ENCODE measurements at regions not wholly inside any gene's neighbourhood (a gene's known extent, or its start where the extent isn't known, plus 50 kb on each side); places are given as distances from the start of the nearest gene placed in this dataset.

DNA sequence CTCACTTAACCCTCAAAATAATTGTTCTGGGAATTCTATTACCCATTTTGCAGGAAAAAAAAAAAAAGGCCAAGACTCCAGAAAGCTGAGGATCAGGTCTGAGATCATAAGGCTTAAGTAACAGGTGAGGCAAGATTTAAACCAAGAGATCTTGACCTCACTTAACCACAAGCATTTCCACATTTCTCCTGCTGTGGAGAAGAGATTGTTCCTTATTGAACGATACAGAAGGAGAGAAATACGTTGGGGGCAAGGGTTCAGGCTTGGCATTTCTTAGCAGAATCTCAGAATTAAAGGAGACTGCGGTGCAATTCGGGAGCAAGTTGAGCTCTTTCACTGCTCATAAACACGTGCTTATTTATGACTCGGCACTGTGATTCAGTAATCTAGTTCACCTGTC lies 885.3 kb upstream of the TMEM132C start:
- Histone ChIP-seq H3K36me3 (no peaks in the 10 kb centered on the region), H3K9me3 (ENCODE audit: low read depth) (no peaks in the 10 kb centered on the region), H3K4me3 (no peak overlapping the region), H3K27ac (no peak overlapping the region), H3K4me1 (ENCODE audit: low read depth) (no peaks in the 10 kb centered on the region), H3K27me3 (no peaks in the 10 kb centered on the region)
- TF ChIP-seq, protein P1, sequence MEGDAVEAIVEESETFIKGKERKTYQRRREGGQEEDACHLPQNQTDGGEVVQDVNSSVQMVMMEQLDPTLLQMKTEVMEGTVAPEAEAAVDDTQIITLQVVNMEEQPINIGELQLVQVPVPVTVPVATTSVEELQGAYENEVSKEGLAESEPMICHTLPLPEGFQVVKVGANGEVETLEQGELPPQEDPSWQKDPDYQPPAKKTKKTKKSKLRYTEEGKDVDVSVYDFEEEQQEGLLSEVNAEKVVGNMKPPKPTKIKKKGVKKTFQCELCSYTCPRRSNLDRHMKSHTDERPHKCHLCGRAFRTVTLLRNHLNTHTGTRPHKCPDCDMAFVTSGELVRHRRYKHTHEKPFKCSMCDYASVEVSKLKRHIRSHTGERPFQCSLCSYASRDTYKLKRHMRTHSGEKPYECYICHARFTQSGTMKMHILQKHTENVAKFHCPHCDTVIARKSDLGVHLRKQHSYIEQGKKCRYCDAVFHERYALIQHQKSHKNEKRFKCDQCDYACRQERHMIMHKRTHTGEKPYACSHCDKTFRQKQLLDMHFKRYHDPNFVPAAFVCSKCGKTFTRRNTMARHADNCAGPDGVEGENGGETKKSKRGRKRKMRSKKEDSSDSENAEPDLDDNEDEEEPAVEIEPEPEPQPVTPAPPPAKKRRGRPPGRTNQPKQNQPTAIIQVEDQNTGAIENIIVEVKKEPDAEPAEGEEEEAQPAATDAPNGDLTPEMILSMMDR (IDR thresholded peaks at IDR 0.05; ENCODE audit: low read depth, low read length): no peak
- DNase-seq (ENCODE audit: low read depth in 1 of 2, low spot score in 1 of 2): no peak

DNA sequence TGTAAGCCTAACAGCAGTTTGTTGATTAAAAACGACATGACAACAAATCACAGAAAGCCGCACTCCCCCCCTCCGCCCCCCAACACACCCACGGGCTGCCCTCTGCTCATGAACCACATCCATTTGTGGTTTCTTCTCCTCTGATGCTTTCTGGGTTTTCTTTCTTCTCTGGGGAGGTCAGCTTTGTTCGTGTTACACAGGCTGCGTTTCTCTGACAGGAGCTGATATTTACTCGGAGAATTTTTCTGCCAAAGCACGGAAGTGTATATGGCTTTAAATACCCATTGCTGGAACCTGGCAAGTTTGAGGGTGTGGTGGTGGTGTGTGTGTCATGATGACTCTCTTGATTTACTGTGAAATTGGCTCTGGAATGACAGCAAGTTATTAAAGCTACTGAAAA lies 883.7 kb upstream of the TMEM132C start:
- H3K4me3 ChIP-seq: no peak overlapping the region
- no peaks in the 10 kb centered on the region for H3K4me1 ChIP-seq (ENCODE audit: low read depth)
- H3K9me3 ChIP-seq (ENCODE audit: low read depth): no peaks in the 10 kb centered on the region
- H3K27ac ChIP-seq: no peak overlapping the region
- TF ChIP-seq, protein P1 (IDR thresholded peaks at IDR 0.05; ENCODE audit: low read depth, low read length): no peak
- no peaks in the 10 kb centered on the region for H3K27me3 ChIP-seq
- no peak for DNase-seq (ENCODE audit: low read depth in 1 of 2, low spot score in 1 of 2)
- no peaks in the 10 kb centered on the region for H3K36me3 ChIP-seq

DNA sequence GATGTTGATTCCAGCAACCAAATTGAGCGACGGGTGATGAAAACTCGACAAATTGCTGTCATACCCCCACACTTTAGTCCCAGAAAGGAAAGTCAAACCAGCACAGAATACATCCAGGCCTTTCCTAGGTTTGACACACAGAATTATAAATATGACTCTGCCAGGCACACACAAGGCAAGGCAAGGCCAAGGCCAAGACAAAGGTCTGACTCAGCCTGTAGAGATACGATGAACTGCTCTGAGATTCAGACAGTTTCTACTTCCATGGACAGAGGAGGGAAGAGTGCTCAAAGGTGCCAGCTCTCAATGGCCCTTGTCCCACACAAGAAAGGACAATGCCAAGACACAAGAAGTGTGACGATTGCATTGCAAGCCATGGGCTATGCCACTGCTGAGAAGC lies 880.2 kb upstream of the TMEM132C start:
- H3K27ac ChIP-seq: no peak overlapping the region
- no peaks in the 10 kb centered on the region for H3K4me1 ChIP-seq (ENCODE audit: low read depth)
- no peak for DNase-seq (ENCODE audit: low read depth in 1 of 2, low spot score in 1 of 2)
- no peaks in the 10 kb centered on the region for H3K9me3 ChIP-seq (ENCODE audit: low read depth)
- TF ChIP-seq, protein P1 (IDR thresholded peaks at IDR 0.05; ENCODE audit: low read depth, low read length): no peak
- H3K27me3 ChIP-seq: no peaks in the 10 kb centered on the region
- H3K4me3 ChIP-seq: no peak overlapping the region
- H3K36me3 ChIP-seq: no peaks in the 10 kb centered on the region

DNA sequence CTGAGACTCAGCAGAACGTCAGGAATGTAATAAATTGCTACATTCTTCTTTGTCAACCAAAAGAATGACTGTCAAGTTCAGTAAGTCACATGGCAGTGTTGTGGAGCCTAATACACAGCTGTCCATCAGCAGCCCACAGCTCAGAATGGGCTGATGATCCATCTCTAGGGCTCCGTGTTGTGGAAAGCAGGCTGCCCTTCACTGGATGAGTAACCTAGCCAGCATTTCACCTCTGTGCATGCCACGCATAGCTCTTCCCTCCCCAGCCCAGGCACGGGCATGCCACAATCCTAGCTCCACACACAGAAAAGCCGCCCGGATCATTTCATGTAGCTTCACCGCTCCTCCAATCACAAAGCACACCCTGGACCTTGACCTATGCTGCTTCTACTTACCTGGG lies 878.0 kb upstream of the TMEM132C start:
- DNase-seq (ENCODE audit: low read depth in 1 of 2, low spot score in 1 of 2): no peak
- no peak overlapping the region for H3K4me3 ChIP-seq
- TF ChIP-seq, protein P1 (IDR thresholded peaks at IDR 0.05; ENCODE audit: low read depth, low read length): no peak

DNA sequence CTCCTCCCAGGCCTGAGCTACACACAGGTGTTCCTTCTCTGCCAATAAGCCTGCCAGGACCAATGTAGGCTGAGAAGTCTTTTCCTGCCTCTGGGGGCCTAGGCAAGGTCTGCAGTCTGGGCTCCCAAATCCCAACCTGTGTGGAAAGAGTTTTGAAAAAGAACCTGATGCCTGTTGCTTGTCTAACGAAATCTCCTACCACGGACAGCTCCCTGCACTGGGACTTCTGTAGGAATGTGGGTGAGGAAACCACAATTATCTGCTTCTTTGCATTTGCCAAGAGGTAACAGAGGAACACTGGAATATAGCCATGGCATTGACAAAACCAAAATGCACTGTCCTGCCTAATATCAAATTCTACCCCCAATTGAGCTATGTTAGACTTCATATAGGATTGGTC lies 877.0 kb upstream of the TMEM132C start:
- H3K27ac ChIP-seq: no peak overlapping the region
- H3K4me1 ChIP-seq (ENCODE audit: low read depth): no peaks in the 10 kb centered on the region
- no peak overlapping the region for H3K4me3 ChIP-seq
- no peaks in the 10 kb centered on the region for H3K27me3 ChIP-seq
- TF ChIP-seq, protein P1 (IDR thresholded peaks at IDR 0.05; ENCODE audit: low read depth, low read length): no peak
- peak; percentile 30 to 86 for DNase-seq (ENCODE audit: low read depth in 1 of 2, low spot score in 1 of 2)
- H3K36me3 ChIP-seq: no peaks in the 10 kb centered on the region
- H3K9me3 ChIP-seq (ENCODE audit: low read depth): no peaks in the 10 kb centered on the region

More for the DNA sequence above, 878.0 kb upstream of the TMEM132C start:
- Histone ChIP-seq H3K27ac (no peak overlapping the region), H3K27me3 (no peaks in the 10 kb centered on the region), H3K36me3 (no peaks in the 10 kb centered on the region), H3K4me1 (ENCODE audit: low read depth) (no peaks in the 10 kb centered on the region), H3K9me3 (ENCODE audit: low read depth) (no peaks in the 10 kb centered on the region)

DNA sequence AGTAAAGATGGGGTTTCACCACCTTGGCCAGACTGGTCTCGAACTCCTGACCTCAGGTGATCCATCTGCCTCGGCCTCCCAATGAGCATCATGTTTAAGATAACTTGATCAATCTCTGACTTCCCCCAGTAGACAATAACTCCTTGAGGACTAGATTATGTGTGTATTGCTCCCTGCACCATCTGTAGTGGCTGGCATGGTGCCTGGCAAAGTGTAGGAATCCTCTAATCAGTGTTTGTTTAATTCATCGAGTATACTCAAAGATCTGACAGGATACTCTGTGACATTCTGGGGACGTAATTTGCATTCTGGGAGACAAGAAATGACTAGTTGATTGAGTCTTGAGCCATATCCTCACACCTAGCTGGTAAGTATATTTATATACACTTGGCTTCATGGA lies 873.5 kb upstream of the TMEM132C start:
- Histone ChIP-seq H3K27ac (no peak overlapping the region), H3K4me3 (no peak overlapping the region), H3K4me1 (ENCODE audit: low read depth) (no peaks in the 10 kb centered on the region), H3K36me3 (no peaks in the 10 kb centered on the region), H3K27me3 (no peaks in the 10 kb centered on the region), H3K9me3 (ENCODE audit: low read depth) (no peaks in the 10 kb centered on the region)
- no peak for DNase-seq (ENCODE audit: low read depth in 1 of 2, low spot score in 1 of 2)
- TF ChIP-seq, protein P1 (IDR thresholded peaks at IDR 0.05; ENCODE audit: low read depth, low read length): no peak
